GM06990 (cell line): ENCODE measurements at regions not wholly inside any gene's neighbourhood (a gene's known extent, or its start where the extent isn't known, plus 50 kb on each side); places are given as distances from the start of the nearest gene placed in this dataset.

Source experiments
- DNase-seq: peaks from one replicate; pipeline ENCODE4 v3.0.0-alpha.2; 2011; ENCODE audit not compliant: insufficient read length; ENCODE audit errors: extremely low read depth
- H3K27me3 ChIP-seq: replicated peaks from 2 replicates; pipeline ENCODE4 v1.6.0; 2011; ENCODE audit warnings: low read length; ENCODE audit not compliant: control insufficient read depth, insufficient read depth
- H3K36me3 ChIP-seq: 2 replicates; pipeline ENCODE4 v1.5.1; 2011; ENCODE audit warnings: low read length; ENCODE audit not compliant: control insufficient read depth, insufficient read depth
- H3K4me3 ChIP-seq: replicated peaks from 2 replicates; pipeline ENCODE4 v1.5.1; 2011; ENCODE audit warnings: low read depth, mild to moderate bottlenecking, control low read depth, low read length
- CTCF ChIP-seq: IDR thresholded peaks from 2 replicates; pipeline ENCODE4 v1.5.1; 2011; ENCODE audit warnings: low read length, control low read depth, mild to moderate bottlenecking, inconsistent platforms; ENCODE audit not compliant: insufficient read depth, poor library complexity, severe bottlenecking

- no peaks in the 10 kb centered on the region for H3K36me3 ChIP-seq
- DNase-seq = no peak
- H3K27me3 ChIP-seq = no peaks in the 10 kb centered on the region
- TF ChIP-seq CTCF = no peak
- no peak overlapping the region for H3K4me3 ChIP-seq
These were observed 141.5 kb upstream of the EEPD1 start for GRCh38 chr7:36011588-36011965.

GRCh38 chr7:36013246-36014014, 139.6 kb upstream of the EEPD1 start:
- no peak for DNase-seq
- no peak for TF ChIP-seq CTCF
- Histone ChIP-seq H3K4me3 (no peak overlapping the region), H3K36me3 (no peaks in the 10 kb centered on the region), H3K27me3 (no peaks in the 10 kb centered on the region)

GRCh38 chr7:36014961-36015360, 138.1 kb upstream of the EEPD1 start:
- no peak overlapping the region for H3K4me3 ChIP-seq
- no peak for TF ChIP-seq CTCF
- no peaks in the 10 kb centered on the region for H3K27me3 ChIP-seq
- H3K36me3 ChIP-seq = no peaks in the 10 kb centered on the region
- no peak for DNase-seq

- no peak for TF ChIP-seq CTCF
- H3K27me3 ChIP-seq = no peaks in the 10 kb centered on the region
- DNase-seq = no peak
- H3K4me3 ChIP-seq = no peak overlapping the region
- H3K36me3 ChIP-seq = no peaks in the 10 kb centered on the region
These were observed 137.3 kb upstream of the EEPD1 start for GRCh38 chr7:36015733-36016132.

- no peaks in the 10 kb centered on the region for H3K27me3 ChIP-seq
- no peak for TF ChIP-seq CTCF
- H3K4me3 ChIP-seq = no peak overlapping the region
- H3K36me3 ChIP-seq = no peaks in the 10 kb centered on the region
- DNase-seq = no peak
These were observed 136.4 kb upstream of the EEPD1 start for GRCh38 chr7:36016648-36017047.

- no peak for TF ChIP-seq CTCF
- H3K36me3 ChIP-seq = no peaks in the 10 kb centered on the region
- H3K4me3 ChIP-seq = no peak overlapping the region
- DNase-seq = no peak
- no peaks in the 10 kb centered on the region for H3K27me3 ChIP-seq
These were observed 135.9 kb upstream of the EEPD1 start for GRCh38 chr7:36017111-36017510.
